GM10266 (cell line): ENCODE measurements at regions not wholly inside any gene's neighbourhood (a gene's known extent, or its start where the extent isn't known, plus 50 kb on each side); places are given as distances from the start of the nearest gene placed in this dataset.

ENCODE experiments used
- DNase-seq: peaks from one replicate; pipeline ENCODE4 v3.0.0; 2012; ENCODE audit errors: extremely low spot score
- CTCF ChIP-seq: IDR thresholded peaks from 2 replicates; pipeline ENCODE4 v1.5.1; 2012; ENCODE audit warnings: mild to moderate bottlenecking, low read depth; ENCODE audit not compliant: control insufficient read depth, insufficient read depth; ENCODE audit errors: missing control alignments

GRCh38 chr6:120584111-120584760 lies 750.0 kb downstream of the TBC1D32 start:
- no peak for DNase-seq
- TF ChIP-seq CTCF = no peak

- DNase-seq = no peak
- TF ChIP-seq CTCF = no peak
These were observed 758.2 kb downstream of the TBC1D32 start for GRCh38 chr6:120576061-120576460.

GRCh38 chr6:120569714-120570113 lies 764.6 kb downstream of the TBC1D32 start:
- TF ChIP-seq CTCF = no peak

GRCh38 chr6:120564779-120565178 lies 769.5 kb downstream of the TBC1D32 start:
- DNase-seq = no peak
- no peak for TF ChIP-seq CTCF

More at GRCh38 chr6:120569714-120570113, 764.6 kb downstream of the TBC1D32 start:
- DNase-seq = no peak

- no peak for DNase-seq
- TF ChIP-seq CTCF = no peak
These were observed 776.0 kb downstream of the TBC1D32 start for GRCh38 chr6:120558294-120558693.

- no peak for TF ChIP-seq CTCF
- no peak for DNase-seq
These were observed 776.7 kb downstream of the TBC1D32 start for GRCh38 chr6:120557554-120557953.

GRCh38 chr6:120556491-120556890 lies 777.8 kb downstream of the TBC1D32 start:
- no peak for DNase-seq

More at GRCh38 chr6:120556491-120556890, 777.8 kb downstream of the TBC1D32 start:
- no peak for TF ChIP-seq CTCF
